Fibroblast of villous mesenchyme (primary cell): ENCODE measurements at regions not wholly inside any gene's neighbourhood (a gene's known extent, or its start where the extent isn't known, plus 50 kb on each side); places are given as distances from the start of the nearest gene placed in this dataset.

ENCODE experiments used
- DNase-seq: peaks from one replicate; pipeline ENCODE4 v3.0.0-alpha.2; 2010; ENCODE audit warnings: low read depth
- H3K4me3 ChIP-seq: 2 replicates; pipeline ENCODE4 v1.5.1; 2011; ENCODE audit warnings: low read depth, mild to moderate bottlenecking, low read length
- CTCF ChIP-seq: IDR thresholded peaks from 2 replicates; pipeline ENCODE4 v1.5.1; 2012; ENCODE audit warnings: low read depth, mild to moderate bottlenecking, low read length; ENCODE audit not compliant: insufficient read depth

GRCh38 chr1:198939956-198940355, 301.1 kb downstream of the PTPRC start:
- no peak overlapping the region for H3K4me3 ChIP-seq
- no peak for TF ChIP-seq CTCF
- DNase-seq = no peak

- no peak for DNase-seq
Measured at GRCh38 chr1:198942466-198942865, 303.6 kb downstream of the PTPRC start.

GRCh38 chr1:198943484-198944187, 304.8 kb downstream of the PTPRC start:
- no peak for DNase-seq
- no peak overlapping the region for H3K4me3 ChIP-seq
- no peak for TF ChIP-seq CTCF

More at GRCh38 chr1:198942466-198942865, 303.6 kb downstream of the PTPRC start:
- no peak for TF ChIP-seq CTCF
- H3K4me3 ChIP-seq = no peak overlapping the region

- no peak overlapping the region for H3K4me3 ChIP-seq
- DNase-seq = no peak
- no peak for TF ChIP-seq CTCF
Measured at GRCh38 chr1:198947456-198947855, 308.6 kb downstream of the PTPRC start.

- H3K4me3 ChIP-seq = no peak overlapping the region
- no peak for TF ChIP-seq CTCF
- no peak for DNase-seq
Measured at GRCh38 chr1:198948895-198949659, 310.2 kb downstream of the PTPRC start.

GRCh38 chr1:198950036-198950435, 311.2 kb downstream of the PTPRC start:
- no peak for DNase-seq
- TF ChIP-seq CTCF = no peak
- no peak overlapping the region for H3K4me3 ChIP-seq
